Ovary (tissue), 3 donors: ENCODE measurements at regions not wholly inside any gene's neighbourhood (a gene's known extent, or its start where the extent isn't known, plus 50 kb on each side); places are given as distances from the start of the nearest gene placed in this dataset.

Source experiments
- EP300 ChIP-seq: sonication (generic); formaldehyde crosslinking; IDR thresholded peaks from one replicate; pipeline ENCODE4 v1.6.1; 2017; ENCODE audit warnings: antibody characterized with exemption
- POLR2A ChIP-seq: fragments of 450-650 bp; IDR thresholded peaks from one replicate; pipeline ENCODE4 v1.6.1; 2017; ENCODE audit warnings: antibody characterized with exemption, mild to moderate bottlenecking, moderate library complexity
- TF ChIP-seq, protein P1 (sequence below), 3 donors: fragments of 450-650 bp in 2 of 3; fragments of 200-600 bp in 1 of 3; IDR thresholded peaks; one replicate each; pipeline versions ENCODE4 v1.5.1 to v1.8.0; 2016 to 2022; ENCODE audit warnings: antibody characterized with exemption in 3 of 3, mild to moderate bottlenecking in 1 of 3
- donor health status: DM: no; HTN: no; CAD: no.

- TF ChIP-seq, protein P1, sequence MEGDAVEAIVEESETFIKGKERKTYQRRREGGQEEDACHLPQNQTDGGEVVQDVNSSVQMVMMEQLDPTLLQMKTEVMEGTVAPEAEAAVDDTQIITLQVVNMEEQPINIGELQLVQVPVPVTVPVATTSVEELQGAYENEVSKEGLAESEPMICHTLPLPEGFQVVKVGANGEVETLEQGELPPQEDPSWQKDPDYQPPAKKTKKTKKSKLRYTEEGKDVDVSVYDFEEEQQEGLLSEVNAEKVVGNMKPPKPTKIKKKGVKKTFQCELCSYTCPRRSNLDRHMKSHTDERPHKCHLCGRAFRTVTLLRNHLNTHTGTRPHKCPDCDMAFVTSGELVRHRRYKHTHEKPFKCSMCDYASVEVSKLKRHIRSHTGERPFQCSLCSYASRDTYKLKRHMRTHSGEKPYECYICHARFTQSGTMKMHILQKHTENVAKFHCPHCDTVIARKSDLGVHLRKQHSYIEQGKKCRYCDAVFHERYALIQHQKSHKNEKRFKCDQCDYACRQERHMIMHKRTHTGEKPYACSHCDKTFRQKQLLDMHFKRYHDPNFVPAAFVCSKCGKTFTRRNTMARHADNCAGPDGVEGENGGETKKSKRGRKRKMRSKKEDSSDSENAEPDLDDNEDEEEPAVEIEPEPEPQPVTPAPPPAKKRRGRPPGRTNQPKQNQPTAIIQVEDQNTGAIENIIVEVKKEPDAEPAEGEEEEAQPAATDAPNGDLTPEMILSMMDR (IDR thresholded peaks at IDR 0.05): no peak
- no peak for TF ChIP-seq POLR2A
- no peak for TF ChIP-seq EP300
Observed at GRCh38 chr18:75687626-75688025, 260.1 kb upstream of the SMIM21 start.
